GM12892 (cell line): ENCODE measurements at regions not wholly inside any gene's neighbourhood (a gene's known extent, or its start where the extent isn't known, plus 50 kb on each side); places are given as distances from the start of the nearest gene placed in this dataset.

Experiments used
- DNase-seq: peaks from one replicate; pipeline ENCODE4 v3.0.0; 2011; ENCODE audit not compliant: insufficient read length
- FAIRE-seq: peaks from 2 replicates; lab custom pipeline; 2011; peaks lifted over from hg19 to GRCh38; lab: Jason Lieb, UNC
- POLR2A ChIP-seq: IDR thresholded peaks from 2 replicates; pipeline ENCODE4 v1.6.1; 2011; ENCODE audit warnings: low read depth, low read length, control low read depth
- POLR2AphosphoS5 ChIP-seq: IDR thresholded peaks from 2 replicates; pipeline ENCODE4 v1.6.1; 2011; ENCODE audit warnings: low read depth, low read length, control low read depth
- TAF1 ChIP-seq: IDR thresholded peaks from 2 replicates; pipeline ENCODE4 v1.6.1; 2011; ENCODE audit warnings: low read depth, mild to moderate bottlenecking, control low read depth, low read length, borderline replicate concordance

- FAIRE-seq = no peak
- TF ChIP-seq POLR2A (no peak), POLR2AphosphoS5 (no peak), TAF1 (no peak)
- DNase-seq = no peak
Observed at GRCh38 chr6:166076625-166077024, 91.0 kb downstream of the TBXT start.

GRCh38 chr6:166075925-166076324 is 91.7 kb downstream of the TBXT start:
- no peak for FAIRE-seq
- no peak for DNase-seq
- TF ChIP-seq POLR2AphosphoS5 (no peak), TAF1 (no peak), POLR2A (no peak)

DNA sequence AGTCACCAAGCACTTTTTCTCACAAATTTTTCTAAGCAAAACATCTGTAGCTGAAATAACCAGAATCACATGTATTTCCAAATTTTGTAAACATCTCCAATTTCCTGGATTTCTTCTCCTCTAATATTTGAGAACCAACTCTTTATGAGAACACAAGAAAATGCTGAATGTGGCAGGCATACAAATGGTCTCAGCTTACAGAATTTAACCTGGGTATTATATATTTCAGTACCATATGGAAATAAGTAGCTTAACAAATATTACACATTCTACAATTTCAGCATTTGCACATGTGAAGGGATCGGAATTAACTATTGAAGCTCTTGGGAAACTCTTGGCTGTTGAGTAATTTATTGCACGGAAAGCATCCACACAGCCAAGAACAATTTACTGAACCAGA is 92.5 kb downstream of the TBXT start:
- no peak for TF ChIP-seq POLR2A
- TF ChIP-seq TAF1 = no peak
- TF ChIP-seq POLR2AphosphoS5 = no peak
- FAIRE-seq (no peak), DNase-seq (no peak)

- TF ChIP-seq POLR2A = no peak
- no peak for TF ChIP-seq TAF1
- no peak for TF ChIP-seq POLR2AphosphoS5
- DNase-seq (no peak), FAIRE-seq (no peak)
Observed at GRCh38 chr6:166073082-166073481, 94.6 kb downstream of the TBXT start.

GRCh38 chr6:166068768-166069167 is 98.9 kb downstream of the TBXT start:
- FAIRE-seq = no peak
- no peak for DNase-seq
- TF ChIP-seq TAF1 = no peak
- TF ChIP-seq POLR2A = no peak
- no peak for TF ChIP-seq POLR2AphosphoS5

DNA sequence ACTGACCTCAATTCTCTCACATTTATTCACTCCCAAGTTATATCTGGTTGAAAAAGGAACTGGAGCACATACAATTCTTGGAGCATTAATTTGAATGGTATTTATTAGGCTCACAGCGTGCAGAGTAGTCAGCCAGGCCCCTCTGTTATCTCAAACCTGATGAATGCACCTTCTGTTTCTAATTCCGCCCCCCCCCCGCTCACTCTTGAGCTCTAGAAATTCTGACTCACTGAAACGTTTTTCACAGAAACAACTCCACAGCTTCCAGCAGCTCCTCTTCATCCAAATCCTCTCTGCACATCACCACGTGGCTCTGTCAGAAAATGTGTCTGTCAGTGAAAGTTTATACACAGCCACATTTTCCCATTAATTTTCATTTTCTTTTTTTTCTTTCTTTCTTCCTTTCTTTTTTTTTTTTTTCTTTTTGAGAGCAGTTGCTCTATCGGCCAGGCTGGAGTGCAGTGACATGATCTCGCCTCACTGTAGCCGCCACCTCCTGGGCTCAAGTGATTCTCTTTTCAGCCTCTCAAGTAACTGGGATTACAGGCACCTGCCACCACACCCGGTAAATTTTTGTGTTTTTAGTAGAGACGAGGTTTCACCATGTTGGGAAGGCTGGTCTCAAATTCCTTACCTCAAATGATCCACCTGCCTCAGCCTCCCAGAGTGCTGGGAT is 109.4 kb downstream of the TBXT start:
- FAIRE-seq = no peak
- TF ChIP-seq POLR2AphosphoS5 = no peak
- no peak for TF ChIP-seq TAF1
- no peak for TF ChIP-seq POLR2A
- no peak for DNase-seq

DNA sequence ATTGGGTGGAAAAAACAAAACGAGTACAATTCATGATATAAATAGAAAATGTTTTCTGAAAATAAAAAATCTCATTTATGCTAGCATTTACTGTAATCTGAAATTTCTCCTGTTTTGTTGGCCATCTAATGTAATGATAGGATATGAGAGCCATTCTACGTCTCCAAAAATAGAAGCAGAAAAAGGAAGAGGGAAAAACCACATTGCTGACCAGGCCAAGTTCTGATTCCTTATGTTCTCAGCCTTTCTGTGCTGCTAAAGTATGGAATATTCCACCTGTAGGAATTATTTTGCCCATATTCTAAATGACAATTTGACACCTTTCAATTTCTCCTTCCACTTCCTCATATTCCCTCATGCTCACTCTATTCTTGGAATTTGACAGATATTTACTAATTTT is 110.2 kb downstream of the TBXT start:
- no peak for DNase-seq
- no peak for TF ChIP-seq POLR2A
- no peak for TF ChIP-seq TAF1
- no peak for TF ChIP-seq POLR2AphosphoS5
- FAIRE-seq = no peak

GRCh38 chr6:166056637-166057036 is 111.0 kb downstream of the TBXT start:
- TF ChIP-seq TAF1 (no peak), POLR2AphosphoS5 (no peak), POLR2A (no peak)
- no peak for DNase-seq
- no peak for FAIRE-seq

DNA sequence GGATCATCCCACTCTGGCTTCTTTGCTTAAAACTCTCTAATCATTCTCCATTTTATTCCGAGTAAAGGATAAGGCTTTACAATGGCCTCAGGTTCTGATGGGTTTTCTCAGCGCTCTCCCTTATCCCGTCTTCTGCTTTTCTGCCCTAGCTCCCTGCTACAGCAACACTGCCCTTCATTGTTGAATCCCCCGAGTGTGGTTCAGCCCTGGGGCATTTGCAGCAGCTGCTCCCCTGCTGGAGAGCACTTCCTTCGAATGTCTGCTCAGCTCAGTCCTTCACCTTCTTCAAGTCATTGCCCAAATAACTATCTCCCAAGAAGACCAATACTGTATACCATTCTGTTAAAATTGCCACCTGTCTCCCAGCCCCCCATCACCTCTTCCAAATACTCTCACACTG is 111.8 kb downstream of the TBXT start:
- no peak for TF ChIP-seq TAF1
- TF ChIP-seq POLR2AphosphoS5 = no peak
- TF ChIP-seq POLR2A = no peak
- FAIRE-seq = no peak

GRCh38 chr6:166052837-166053236 is 114.8 kb downstream of the TBXT start:
- FAIRE-seq (no peak), DNase-seq (no peak)
- no peak for TF ChIP-seq POLR2AphosphoS5
- no peak for TF ChIP-seq POLR2A
- TF ChIP-seq TAF1 = no peak

More for the DNA sequence above, 111.8 kb downstream of the TBXT start:
- no peak for DNase-seq

DNA sequence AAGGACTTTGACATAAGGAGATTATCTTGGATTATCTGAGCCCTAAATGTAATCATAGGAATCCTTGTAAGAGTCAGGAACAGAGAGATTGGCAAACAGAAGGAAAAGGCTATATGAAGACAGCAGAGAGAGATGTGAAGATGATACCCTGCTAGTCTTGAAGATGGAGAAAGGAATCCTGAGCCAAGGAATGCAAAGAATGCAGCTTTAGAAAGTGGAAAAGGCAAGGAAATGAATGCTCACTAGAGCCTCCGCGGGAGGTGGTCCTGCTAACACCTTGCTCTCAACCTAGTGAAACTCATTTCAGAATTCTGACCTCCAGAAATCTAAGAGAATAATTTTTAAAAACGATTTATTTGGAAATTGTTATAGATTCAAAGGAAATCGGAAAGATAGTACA is 117.1 kb downstream of the TBXT start:
- DNase-seq (no peak), FAIRE-seq (no peak)
- no peak for TF ChIP-seq POLR2A
- TF ChIP-seq TAF1 = no peak
- no peak for TF ChIP-seq POLR2AphosphoS5

DNA sequence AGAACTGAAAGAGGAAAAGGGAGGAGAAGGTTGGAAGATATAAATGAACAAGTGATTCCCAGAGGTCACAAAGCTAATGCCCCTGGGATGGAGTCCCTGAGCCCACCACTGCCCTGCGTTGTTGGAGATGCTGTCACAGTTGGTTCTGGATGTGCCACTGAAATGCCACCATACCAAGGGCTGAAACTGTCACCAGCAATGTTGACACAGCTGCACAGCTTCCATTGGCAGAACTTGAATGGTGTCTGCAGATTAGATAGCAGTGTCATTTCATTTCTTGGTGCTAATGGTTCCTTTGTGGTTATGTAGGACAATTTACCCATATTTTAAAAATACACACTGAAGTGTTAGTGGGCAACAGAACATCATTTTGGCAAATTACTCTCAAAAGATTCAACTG is 120.7 kb downstream of the TBXT start:
- TF ChIP-seq POLR2AphosphoS5 (no peak), POLR2A (no peak), TAF1 (no peak)

DNA sequence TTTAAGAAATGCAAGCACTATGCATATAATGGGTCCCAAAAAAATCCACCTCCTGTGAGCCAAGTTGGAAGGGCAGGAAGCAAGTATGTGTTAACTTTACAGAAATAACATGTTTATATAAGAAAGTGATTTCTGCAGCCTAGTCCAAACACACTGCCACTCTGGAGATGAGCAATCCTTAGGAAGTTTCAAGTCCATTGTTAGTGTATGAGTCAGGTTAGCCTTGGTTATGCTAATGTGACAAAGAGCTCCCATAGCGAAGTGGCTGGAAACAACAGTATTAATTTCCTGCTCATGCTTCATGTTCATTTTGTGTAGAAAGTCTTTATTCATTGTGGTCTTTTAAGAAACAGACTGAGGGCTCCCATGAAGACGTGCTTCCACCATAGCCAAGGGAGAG is 121.4 kb downstream of the TBXT start:
- DNase-seq (no peak), FAIRE-seq (no peak)
- TF ChIP-seq TAF1 = no peak
- TF ChIP-seq POLR2AphosphoS5 = no peak
- no peak for TF ChIP-seq POLR2A

More for the DNA sequence above, 120.7 kb downstream of the TBXT start:
- no peak for DNase-seq
- FAIRE-seq = no peak

DNA sequence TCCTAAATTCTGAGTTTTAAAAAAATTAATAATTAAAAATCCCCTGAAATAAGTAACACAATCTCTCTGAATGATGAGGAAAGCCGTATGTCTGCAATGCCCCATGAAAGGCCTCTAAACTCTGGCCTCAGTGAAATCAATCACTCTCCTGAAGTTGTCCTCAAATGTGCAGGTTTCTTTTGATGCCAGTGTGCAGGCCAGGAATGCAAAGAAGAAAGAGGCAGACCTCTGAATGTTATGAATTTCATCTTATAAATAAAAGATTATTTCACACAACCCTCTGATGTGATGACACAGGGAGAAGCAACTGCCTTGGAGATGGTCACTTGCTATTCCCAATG is 121.8 kb downstream of the TBXT start:
- TF ChIP-seq POLR2A (no peak), POLR2AphosphoS5 (no peak), TAF1 (no peak)
- FAIRE-seq = no peak

More for the DNA sequence above, 121.8 kb downstream of the TBXT start:
- no peak for DNase-seq
